GM23338 (cell line): ENCODE measurements at regions not wholly inside any gene's neighbourhood (a gene's known extent, or its start where the extent isn't known, plus 50 kb on each side); places are given as distances from the start of the nearest gene placed in this dataset.

Experiments
- ATAC-seq: fragments of 200-7000 bp; cut with Tn5 transposase; 3 replicates; pipeline ENCODE4 v1.9.1; 2020
- DNase-seq: peaks from one replicate; pipeline ENCODE4 v3.0.0-alpha.2; 2015; ENCODE audit warnings: low spot score
- H2AFZ ChIP-seq: fragments of 200-600 bp; sonication (generic); 2 replicates; pipeline ENCODE4 v1.8.0; 2016; ENCODE audit warnings: antibody characterized with exemption, mild to moderate bottlenecking, moderate library complexity
- H3F3A ChIP-seq: fragments of 200-600 bp; sonication (generic); replicated peaks from 2 replicates; pipeline ENCODE4 v1.8.0; 2017; ENCODE audit warnings: antibody characterized with exemption, mixed run types, low read depth
- H3K27ac ChIP-seq: fragments of 200-600 bp; sonication (generic); 2 replicates; pipeline ENCODE4 v1.6.1; 2016; ENCODE audit warnings: low read depth
- H3K27me3 ChIP-seq: fragments of 200-600 bp; sonication (generic); 2 replicates; pipeline ENCODE4 v1.8.0; 2016; ENCODE audit warnings: mild to moderate bottlenecking, mixed run types, moderate library complexity; ENCODE audit not compliant: insufficient read depth
- H3K36me3 ChIP-seq: fragments of 200-600 bp; sonication (generic); 2 replicates; pipeline ENCODE4 v1.8.0; 2016; ENCODE audit warnings: mild to moderate bottlenecking; ENCODE audit not compliant: insufficient read depth
- H3K4me1 ChIP-seq: fragments of 200-600 bp; sonication (generic); 2 replicates; pipeline ENCODE4 v1.8.0; 2016; ENCODE audit warnings: mild to moderate bottlenecking, moderate library complexity; ENCODE audit not compliant: insufficient read depth
- H3K4me2 ChIP-seq: fragments of 200-600 bp; sonication (generic); 2 replicates; pipeline ENCODE4 v1.7.1; 2017; ENCODE audit warnings: mixed run types
- H3K4me3 ChIP-seq: fragments of 200-600 bp; sonication (generic); 2 replicates; pipeline ENCODE4 v1.6.1; 2016; ENCODE audit warnings: mixed run types
- H3K79me2 ChIP-seq: fragments of 200-600 bp; sonication (generic); replicated peaks from 2 replicates; pipeline ENCODE4 v1.8.0; 2017; ENCODE audit warnings: mild to moderate bottlenecking; ENCODE audit not compliant: insufficient read depth
- H3K9me2 ChIP-seq: fragments of 200-600 bp; sonication (generic); 2 replicates; pipeline ENCODE4 v1.8.0; 2017; ENCODE audit not compliant: insufficient read depth
- H4K20me1 ChIP-seq: fragments of 200-600 bp; sonication (generic); replicated peaks from 2 replicates; pipeline ENCODE4 v1.8.0; 2017; ENCODE audit warnings: mild to moderate bottlenecking; ENCODE audit not compliant: insufficient read depth
- H3K27ac Mint-ChIP-seq: 2 replicates; pipeline ENCODE4 v1.8.0; 2020; ENCODE audit warnings: inconsistent platforms, mild to moderate bottlenecking, moderate library complexity, mixed read lengths
- H3K27me3 Mint-ChIP-seq: 3 replicates; pipeline ENCODE4 v1.8.0; 2022; ENCODE audit warnings: low read depth, mild to moderate bottlenecking, moderate library complexity, mixed read lengths, inconsistent platforms; ENCODE audit not compliant: insufficient read depth, poor library complexity
- H3K36me3 Mint-ChIP-seq: 3 replicates; pipeline ENCODE4 v1.8.0; 2021; ENCODE audit warnings: low read depth, mild to moderate bottlenecking, inconsistent platforms, moderate library complexity, mixed read lengths
- H3K4me1 Mint-ChIP-seq: 3 replicates; pipeline ENCODE4 v1.8.0; 2020; ENCODE audit warnings: mild to moderate bottlenecking, inconsistent platforms, mixed read lengths
- H3K4me3 Mint-ChIP-seq: 3 replicates; pipeline ENCODE4 v1.8.0; 2021; ENCODE audit warnings: moderate library complexity, mild to moderate bottlenecking, inconsistent platforms, mixed read lengths
- H3K9me3 Mint-ChIP-seq: 3 replicates; pipeline ENCODE4 v1.8.0; 2020; ENCODE audit warnings: moderate library complexity, mild to moderate bottlenecking, inconsistent platforms, mixed read lengths
- CREB1 ChIP-seq: fragments of 250-450 bp; sonication (Bioruptor Pico); IDR thresholded peaks from 2 replicates; pipeline ENCODE4 v1.5.0; 2020; ENCODE audit warnings: low read depth, mild to moderate bottlenecking, moderate library complexity
- EZH2 ChIP-seq: fragments of 200-600 bp; sonication (generic); IDR thresholded peaks from one replicate; pipeline ENCODE4 v1.8.0; 2017; ENCODE audit warnings: antibody characterized with exemption, mild to moderate bottlenecking, low read depth; ENCODE audit not compliant: unreplicated experiment
- JUNB ChIP-seq: IDR thresholded peaks from one replicate; pipeline ENCODE4 v1.6.1; 2016; ENCODE audit warnings: antibody characterized with exemption; ENCODE audit not compliant: unreplicated experiment
- NANOG ChIP-seq: IDR thresholded peaks from 2 replicates; pipeline ENCODE4 v1.6.1; 2016; ENCODE audit warnings: antibody characterized with exemption, borderline replicate concordance
- POLR2AphosphoS5 ChIP-seq: IDR thresholded peaks from 2 replicates; pipeline ENCODE4 v1.6.1; 2016; ENCODE audit warnings: antibody characterized with exemption, low read depth
- STAT1 ChIP-seq: IDR thresholded peaks from one replicate; pipeline ENCODE4 v1.6.1; 2016; ENCODE audit warnings: antibody characterized with exemption; ENCODE audit not compliant: unreplicated experiment
- ZNF114 ChIP-seq: fragments of 250-450 bp; sonication (Bioruptor Pico); IDR thresholded peaks from 2 replicates; pipeline ENCODE4 v1.5.0; 2020; ENCODE audit warnings: mild to moderate bottlenecking, moderate library complexity
- ZNF331 ChIP-seq: fragments of 250-450 bp; sonication (Bioruptor Pico); IDR thresholded peaks from 2 replicates; pipeline ENCODE4 v1.5.0; 2020; ENCODE audit warnings: low read depth, mild to moderate bottlenecking, moderate library complexity
- TF ChIP-seq, protein P1 (sequence below), 2 experiments: fragments of 200-600 bp in 1 of 2; sonication (generic) in 1 of 2; conservative IDR thresholded peaks; 2 replicates each; pipeline versions ENCODE4 v1.5.1 to v1.6.1; 2016 to 2017; ENCODE audit warnings: antibody characterized with exemption in 2 of 2, low read depth in 2 of 2, mild to moderate bottlenecking in 2 of 2, moderate library complexity in 1 of 2
- TF ChIP-seq, protein P2 (sequence below): IDR thresholded peaks from 2 replicates; pipeline ENCODE4 v1.6.1; 2016; ENCODE audit warnings: antibody characterized with exemption
- TF ChIP-seq, protein P3 (sequence below): IDR thresholded peaks from one replicate; pipeline ENCODE4 v1.6.1; 2018; ENCODE audit warnings: antibody characterized with exemption; ENCODE audit not compliant: unreplicated experiment

DNA sequence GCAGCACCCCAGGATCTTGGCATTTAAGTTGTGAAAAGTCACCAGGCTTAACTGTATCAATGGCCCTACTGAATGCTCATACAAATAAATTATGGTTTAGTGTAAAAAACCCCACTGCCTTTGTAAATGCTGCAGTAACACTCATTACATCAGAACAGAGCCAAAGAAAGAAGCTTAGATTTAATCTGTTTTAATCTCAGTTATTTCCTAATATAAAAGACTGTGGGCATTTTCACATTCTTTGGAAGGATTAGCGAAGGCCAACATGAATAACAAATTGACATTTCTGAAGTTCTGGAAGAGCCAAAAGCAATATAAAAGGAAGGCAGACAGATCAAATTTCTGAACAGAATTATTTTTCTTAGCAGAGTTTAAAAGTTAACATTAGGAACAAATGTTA lies 140.0 kb upstream of the HCCS start (continued):
- TF ChIP-seq, protein P1, sequence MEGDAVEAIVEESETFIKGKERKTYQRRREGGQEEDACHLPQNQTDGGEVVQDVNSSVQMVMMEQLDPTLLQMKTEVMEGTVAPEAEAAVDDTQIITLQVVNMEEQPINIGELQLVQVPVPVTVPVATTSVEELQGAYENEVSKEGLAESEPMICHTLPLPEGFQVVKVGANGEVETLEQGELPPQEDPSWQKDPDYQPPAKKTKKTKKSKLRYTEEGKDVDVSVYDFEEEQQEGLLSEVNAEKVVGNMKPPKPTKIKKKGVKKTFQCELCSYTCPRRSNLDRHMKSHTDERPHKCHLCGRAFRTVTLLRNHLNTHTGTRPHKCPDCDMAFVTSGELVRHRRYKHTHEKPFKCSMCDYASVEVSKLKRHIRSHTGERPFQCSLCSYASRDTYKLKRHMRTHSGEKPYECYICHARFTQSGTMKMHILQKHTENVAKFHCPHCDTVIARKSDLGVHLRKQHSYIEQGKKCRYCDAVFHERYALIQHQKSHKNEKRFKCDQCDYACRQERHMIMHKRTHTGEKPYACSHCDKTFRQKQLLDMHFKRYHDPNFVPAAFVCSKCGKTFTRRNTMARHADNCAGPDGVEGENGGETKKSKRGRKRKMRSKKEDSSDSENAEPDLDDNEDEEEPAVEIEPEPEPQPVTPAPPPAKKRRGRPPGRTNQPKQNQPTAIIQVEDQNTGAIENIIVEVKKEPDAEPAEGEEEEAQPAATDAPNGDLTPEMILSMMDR (conservative IDR thresholded peaks at IDR 0.05; ENCODE audit: low read depth in 2 of 2), result no peak
- no peak for TF ChIP-seq POLR2AphosphoS5
- TF ChIP-seq, protein P2, sequence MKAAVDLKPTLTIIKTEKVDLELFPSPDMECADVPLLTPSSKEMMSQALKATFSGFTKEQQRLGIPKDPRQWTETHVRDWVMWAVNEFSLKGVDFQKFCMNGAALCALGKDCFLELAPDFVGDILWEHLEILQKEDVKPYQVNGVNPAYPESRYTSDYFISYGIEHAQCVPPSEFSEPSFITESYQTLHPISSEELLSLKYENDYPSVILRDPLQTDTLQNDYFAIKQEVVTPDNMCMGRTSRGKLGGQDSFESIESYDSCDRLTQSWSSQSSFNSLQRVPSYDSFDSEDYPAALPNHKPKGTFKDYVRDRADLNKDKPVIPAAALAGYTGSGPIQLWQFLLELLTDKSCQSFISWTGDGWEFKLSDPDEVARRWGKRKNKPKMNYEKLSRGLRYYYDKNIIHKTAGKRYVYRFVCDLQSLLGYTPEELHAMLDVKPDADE, result no peak
- TF ChIP-seq ZNF114 (CRISPR knock-in tag), result no peak

DNA sequence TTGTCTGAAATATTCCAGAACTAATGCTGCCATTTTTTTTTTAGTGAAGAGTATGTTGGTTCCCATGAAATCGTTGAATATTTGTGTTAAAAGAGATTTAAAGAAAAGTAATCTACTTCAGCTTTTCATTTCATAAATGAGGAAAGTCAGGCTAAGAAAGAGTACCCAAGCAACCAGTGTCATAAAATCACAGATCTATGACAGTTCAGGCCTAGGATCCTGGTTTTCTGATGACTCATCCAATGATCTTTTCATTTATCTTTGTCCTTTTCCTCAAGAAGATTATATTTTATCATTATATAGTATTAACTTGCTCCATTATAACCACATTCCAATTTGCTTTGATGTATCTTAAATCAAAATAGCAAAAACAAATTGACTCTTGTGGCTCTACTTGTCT lies 139.4 kb upstream of the HCCS start:
- Mint-ChIP-seq H3K27ac (no peak overlapping the region), H3K27me3 (no peaks in the 10 kb centered on the region)
- H3K9me2 ChIP-seq, result no peaks in the 10 kb centered on the region
- TF ChIP-seq, protein P3, sequence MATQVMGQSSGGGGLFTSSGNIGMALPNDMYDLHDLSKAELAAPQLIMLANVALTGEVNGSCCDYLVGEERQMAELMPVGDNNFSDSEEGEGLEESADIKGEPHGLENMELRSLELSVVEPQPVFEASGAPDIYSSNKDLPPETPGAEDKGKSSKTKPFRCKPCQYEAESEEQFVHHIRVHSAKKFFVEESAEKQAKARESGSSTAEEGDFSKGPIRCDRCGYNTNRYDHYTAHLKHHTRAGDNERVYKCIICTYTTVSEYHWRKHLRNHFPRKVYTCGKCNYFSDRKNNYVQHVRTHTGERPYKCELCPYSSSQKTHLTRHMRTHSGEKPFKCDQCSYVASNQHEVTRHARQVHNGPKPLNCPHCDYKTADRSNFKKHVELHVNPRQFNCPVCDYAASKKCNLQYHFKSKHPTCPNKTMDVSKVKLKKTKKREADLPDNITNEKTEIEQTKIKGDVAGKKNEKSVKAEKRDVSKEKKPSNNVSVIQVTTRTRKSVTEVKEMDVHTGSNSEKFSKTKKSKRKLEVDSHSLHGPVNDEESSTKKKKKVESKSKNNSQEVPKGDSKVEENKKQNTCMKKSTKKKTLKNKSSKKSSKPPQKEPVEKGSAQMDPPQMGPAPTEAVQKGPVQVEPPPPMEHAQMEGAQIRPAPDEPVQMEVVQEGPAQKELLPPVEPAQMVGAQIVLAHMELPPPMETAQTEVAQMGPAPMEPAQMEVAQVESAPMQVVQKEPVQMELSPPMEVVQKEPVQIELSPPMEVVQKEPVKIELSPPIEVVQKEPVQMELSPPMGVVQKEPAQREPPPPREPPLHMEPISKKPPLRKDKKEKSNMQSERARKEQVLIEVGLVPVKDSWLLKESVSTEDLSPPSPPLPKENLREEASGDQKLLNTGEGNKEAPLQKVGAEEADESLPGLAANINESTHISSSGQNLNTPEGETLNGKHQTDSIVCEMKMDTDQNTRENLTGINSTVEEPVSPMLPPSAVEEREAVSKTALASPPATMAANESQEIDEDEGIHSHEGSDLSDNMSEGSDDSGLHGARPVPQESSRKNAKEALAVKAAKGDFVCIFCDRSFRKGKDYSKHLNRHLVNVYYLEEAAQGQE, result no peak
- no peak for TF ChIP-seq STAT1
- TF ChIP-seq EZH2, result no peak
- TF ChIP-seq, protein P1 (conservative IDR thresholded peaks at IDR 0.05; ENCODE audit: low read depth in 2 of 2), result no peak
- no peak for TF ChIP-seq POLR2AphosphoS5
- TF ChIP-seq, protein P2, result no peak
- no peak for TF ChIP-seq NANOG
- TF ChIP-seq ZNF114 (CRISPR knock-in tag), result no peak
- TF ChIP-seq CREB1 (CRISPR knock-in tag), result no peak
- no peak for TF ChIP-seq ZNF331 (CRISPR knock-in tag)
- no peak for TF ChIP-seq JUNB

More for the DNA sequence above, 139.4 kb upstream of the HCCS start:
- Mint-ChIP-seq H3K4me1 (no peaks in the 10 kb centered on the region), H3K4me3 (no peak overlapping the region), H3K9me3 (no peaks in the 10 kb centered on the region), H3K36me3 (no peaks in the 10 kb centered on the region)
- Histone ChIP-seq H3F3A (no peaks in the 10 kb centered on the region), H3K36me3 (no peaks in the 10 kb centered on the region), H3K4me2 (no peak overlapping the region), H3K4me3 (no peak overlapping the region), H4K20me1 (no peaks in the 10 kb centered on the region), H3K79me2 (no peaks in the 10 kb centered on the region), H2AFZ (no peak overlapping the region), H3K27me3 (no peaks in the 10 kb centered on the region), H3K27ac (no peak overlapping the region), H3K4me1 (no peaks in the 10 kb centered on the region)
- no peak for DNase-seq
- no peak for ATAC-seq
